Renal cortex interstitium (tissue), 11 donors: ENCODE measurements at regions not wholly inside any gene's neighbourhood (a gene's known extent, or its start where the extent isn't known, plus 50 kb on each side); places are given as distances from the start of the nearest gene placed in this dataset.
A peak's percentile ranks its signal among the peaks of the same experiment; 100 is the strongest.

Source experiments
- DNase-seq, 11 donors: peaks; one replicate each; pipeline ENCODE4 v3.0.0-alpha.2; 2013; ENCODE audit warnings: low read depth in 9 of 11, low spot score in 4 of 11; ENCODE audit errors: extremely low read depth in 1 of 11

DNA sequence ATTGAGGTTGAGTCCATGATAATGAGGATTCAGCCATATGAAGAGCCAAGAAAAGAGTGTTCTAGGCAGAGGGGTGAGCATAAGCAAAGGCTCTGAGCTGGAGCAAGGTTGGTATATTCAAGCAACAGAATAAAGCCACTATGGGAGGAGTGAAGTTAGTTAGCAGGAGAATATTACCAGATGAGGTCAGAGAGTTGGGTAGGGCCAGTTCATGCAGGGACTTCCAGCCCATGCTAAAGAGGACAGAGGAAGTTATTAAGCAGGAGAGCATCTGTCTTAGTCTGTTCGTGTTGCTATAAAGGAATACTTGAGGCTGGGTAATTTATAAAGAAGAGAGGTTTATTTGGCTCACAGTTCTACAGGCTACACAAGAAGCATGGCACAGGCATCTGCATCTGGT is 57.1 kb upstream of the ATG10 start:
- DNase-seq, result no peak

DNA sequence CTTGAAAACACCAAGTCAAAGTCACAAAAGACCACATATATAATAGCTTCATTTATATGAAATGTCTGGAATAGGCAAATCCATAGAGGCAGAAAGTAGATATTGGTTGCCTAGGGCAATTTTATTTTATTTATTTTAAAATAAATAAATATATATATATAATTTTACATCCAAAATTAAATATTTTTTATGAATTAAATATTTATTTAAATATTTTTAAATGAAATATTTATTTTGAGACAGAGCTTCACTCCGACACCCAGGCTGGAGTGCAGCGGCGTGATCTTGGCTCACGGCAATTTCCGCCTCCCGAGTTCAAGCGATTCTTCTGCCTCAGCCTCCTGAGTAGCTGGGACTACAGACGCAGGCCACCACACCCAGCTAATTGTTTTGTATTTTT is 58.9 kb upstream of the ATG10 start:
- DNase-seq, result no peak

DNA sequence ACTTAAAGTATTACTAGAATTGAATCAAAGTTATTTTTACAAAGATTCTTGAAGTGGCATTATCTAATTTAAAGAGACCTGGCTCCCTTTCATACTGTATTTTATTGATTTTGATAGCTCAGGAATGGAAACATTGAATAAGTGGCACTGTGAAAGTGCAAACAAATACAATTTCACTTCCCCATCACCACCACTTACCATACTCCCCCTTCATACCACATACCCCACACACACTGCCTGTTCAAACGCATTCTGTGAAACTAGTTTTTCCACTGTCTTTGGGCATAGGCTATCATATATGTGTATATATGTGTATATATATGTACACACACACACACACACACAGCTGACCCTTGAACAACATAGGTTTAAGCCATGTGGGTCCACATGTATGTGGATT is 62.1 kb upstream of the ATG10 start:
- DNase-seq, result no peak

DNA sequence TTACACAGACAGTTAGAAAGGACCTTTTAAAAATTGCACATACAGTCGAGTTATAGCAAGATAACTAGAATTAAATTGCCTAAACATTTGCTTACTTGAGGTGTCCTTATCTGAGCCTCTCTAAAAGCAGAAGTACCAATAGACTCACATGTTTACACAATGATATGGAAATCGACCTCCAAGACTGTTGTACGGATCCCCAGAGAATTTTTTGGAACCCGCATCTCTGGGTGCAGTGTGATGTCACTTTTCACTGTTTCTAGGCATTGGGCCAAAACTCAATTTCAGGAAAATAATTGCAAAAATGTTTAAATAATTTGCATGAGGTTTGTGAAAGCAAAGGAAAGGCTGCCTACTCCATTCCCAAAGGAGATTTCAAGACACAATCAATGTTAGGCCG is 63.1 kb upstream of the ATG10 start:
- DNase-seq, result no peak

DNA sequence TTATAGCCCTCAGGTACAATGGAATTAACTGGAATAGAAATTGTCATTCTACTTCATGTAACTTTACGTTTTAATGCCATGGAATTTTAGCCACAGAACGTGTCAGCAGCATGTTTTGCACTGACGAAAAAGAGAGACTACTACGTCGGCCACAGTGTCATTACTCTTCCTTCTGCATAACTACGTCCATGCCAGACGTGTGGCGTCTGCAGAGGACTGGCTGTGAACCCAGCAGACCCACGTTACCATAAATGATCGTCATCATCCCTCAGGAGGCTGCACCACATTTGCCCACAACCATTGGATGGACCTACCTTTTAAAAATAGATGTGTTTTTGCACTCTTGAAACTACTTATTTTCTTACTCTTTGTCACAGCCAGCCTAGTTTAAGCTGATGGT is 63.8 kb upstream of the ATG10 start:
- no peak for DNase-seq

DNA sequence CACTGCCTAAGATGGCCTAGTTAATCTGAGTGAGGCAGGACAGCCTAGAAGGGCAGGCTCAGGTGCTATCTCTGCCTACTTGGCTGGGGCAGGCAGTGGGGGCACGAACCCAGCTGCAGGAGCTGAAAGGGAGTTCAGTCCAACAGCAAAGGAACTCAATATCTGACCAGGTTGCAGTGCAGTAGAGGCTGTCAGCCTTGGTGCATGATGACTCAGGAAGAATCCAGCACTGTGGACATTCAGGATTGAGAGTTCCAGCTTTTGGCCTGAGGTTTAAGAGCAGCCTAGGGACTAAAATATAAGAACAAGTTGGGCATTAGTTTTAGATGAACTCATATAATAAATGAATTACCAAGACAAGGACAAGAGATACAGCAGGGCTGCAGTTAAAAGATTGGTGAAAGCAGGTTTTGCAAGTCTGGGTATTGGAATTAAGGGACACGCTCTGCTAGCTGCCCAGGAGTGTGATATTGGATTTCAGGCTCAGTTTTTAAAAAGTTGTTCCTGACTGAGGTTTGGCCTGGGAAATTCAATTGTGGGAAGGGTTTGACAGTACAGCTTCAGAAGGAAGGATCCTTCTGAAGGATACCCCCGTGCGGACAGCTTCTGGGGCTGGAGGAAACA is 64.7 kb upstream of the ATG10 start:
- peak in 1 of 11 donors; percentile 11 for DNase-seq

DNA sequence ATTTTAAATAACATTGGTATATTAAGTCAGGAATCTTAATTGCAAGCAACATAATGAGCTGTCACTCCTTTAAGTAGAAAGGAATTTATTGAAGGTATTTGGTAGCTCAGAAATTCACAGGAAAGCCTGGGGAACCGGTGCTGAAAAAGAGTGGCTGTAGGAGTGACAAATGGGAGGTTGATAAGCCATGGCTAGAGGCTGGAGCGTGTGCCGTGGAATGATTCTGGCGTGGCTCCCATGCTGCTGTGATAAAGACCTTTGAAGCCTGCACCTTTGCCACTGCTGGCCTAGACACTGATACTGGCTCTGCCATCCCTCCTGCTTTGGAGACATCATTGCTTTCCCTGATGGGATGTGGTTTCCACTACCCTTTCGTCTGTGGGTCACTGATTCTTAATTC is 65.7 kb upstream of the ATG10 start:
- no peak for DNase-seq

DNA sequence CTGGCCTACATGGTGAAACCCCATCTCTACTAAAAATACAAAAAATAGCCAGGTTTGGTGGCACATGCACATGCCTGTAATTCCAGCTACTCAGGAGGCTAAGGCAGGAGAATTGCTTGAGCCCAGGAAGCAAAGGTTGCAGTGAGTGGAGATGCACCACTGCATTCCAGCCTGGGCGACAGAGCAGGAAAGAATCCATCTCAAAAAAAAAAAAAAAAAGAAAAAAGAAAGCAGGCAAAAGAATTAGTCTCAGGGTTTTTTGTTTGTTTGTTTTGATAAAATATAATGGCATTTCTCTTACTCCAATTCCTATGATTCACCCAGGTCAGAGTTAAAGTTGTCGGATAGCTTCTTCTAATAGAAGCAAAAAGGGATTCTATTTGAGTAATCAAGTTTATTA is 67.0 kb upstream of the ATG10 start:
- no peak for DNase-seq

DNA sequence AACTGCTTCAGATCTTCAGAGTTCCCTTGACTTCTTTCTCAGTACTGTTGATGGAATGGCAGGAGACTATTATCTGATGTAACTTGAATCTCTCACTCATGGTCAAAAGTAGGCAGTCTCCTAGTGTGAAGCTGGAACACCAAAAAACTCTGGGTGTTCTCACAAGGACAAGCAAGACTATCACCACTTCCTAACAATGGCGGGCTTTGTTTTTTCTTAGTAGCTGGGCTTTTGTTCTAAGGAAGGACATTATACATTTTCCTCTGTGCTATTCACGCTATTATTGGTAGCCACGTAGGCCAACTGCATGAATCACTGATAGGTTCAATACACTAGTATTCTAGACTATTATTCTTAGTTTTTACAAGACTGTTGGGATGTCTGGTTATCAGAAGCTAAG is 67.7 kb upstream of the ATG10 start:
- no peak for DNase-seq

DNA sequence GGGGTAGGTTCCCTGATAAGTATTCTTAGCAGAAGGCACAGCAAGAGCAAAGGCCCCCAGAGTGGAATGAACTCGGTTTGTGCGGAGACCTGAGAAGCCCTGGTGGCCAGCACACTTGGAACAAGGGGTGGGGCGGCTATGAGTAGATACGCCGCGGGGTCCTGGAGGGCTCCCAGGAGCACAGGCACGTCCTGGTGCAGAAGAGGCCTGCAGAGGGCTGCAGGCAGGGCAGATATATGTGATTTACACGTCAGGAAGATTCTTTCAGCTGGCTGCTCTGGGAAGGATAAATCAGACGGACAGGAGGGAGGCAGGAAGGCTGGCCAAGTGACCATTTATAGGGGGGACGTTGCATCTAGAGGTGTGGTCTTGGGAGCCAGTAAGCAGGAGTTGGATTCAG is 70.2 kb upstream of the ATG10 start:
- DNase-seq, result no peak

DNA sequence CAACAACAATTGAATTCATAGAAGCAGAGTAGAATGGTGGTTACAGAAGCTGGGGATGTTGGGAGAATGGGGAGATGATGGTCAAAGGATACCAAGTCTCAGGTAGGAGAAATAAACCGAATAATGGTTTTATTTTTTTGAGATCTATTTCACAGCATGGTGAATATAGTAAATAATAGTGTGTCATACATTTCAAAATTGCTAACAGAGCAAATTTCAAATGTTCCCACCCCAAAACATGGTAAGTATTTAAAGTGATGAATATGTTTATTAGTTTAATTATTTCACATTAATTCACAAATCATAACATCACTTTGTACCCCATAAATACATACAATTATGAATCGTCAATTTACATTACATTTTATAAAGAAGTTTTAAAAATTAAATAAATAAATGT is 72.7 kb upstream of the ATG10 start:
- DNase-seq, result no peak

DNA sequence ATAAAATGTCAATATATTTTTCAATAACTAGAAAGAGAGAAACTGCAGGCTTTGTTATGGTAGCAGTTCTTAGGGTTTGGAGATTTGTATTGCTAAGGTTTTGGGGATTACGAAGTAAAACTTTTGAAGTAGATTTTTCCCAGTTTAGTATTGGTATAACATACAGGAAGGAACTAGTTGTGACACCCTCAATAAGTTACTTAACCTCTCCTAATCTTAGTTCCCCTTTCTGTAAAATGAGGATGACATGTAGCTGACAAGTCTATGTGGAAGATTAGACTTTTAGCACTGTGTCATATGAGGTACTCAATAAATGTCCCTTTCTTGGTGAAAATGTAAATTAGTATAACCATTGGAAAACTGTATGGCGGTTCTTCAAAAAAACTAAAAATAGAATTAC is 73.4 kb upstream of the ATG10 start:
- DNase-seq, result no peak

DNA sequence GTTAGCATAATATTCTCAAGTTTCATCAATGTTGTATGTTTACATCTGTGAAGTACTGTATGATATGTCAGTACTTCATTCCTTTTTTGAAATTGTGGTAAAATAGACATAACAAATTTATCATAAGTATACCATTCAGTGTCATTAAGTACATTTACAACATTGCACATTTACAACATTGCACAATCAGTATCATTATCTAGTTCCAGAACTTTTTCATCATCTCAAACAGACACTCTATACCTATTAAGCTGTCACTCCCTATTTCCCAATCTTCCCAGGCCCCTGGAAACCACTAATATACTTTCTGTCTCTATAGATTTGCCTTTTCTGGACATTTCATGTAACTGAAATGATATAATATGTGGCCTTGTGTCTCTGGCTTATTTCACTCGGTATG is 75.1 kb upstream of the ATG10 start:
- DNase-seq, result no peak

DNA sequence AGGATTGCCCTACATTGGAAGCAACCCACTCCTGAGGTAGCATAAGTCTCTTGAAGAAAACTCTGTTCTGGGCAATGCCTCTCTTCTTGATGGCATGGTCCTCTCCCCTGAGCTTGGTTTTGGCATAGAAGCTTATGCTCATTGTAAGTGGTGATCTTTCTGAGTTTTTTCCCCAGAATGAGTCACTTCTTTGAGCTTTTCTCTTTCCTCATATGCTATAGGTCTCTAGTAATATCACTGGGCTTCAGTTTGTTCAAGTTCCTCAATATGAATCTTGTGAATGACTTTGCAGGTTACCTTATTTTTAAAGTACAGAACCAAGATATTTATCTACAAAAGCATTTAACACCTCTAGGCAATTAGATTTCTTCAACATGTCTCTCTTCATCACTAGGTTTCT is 76.5 kb upstream of the ATG10 start:
- no peak for DNase-seq

DNA sequence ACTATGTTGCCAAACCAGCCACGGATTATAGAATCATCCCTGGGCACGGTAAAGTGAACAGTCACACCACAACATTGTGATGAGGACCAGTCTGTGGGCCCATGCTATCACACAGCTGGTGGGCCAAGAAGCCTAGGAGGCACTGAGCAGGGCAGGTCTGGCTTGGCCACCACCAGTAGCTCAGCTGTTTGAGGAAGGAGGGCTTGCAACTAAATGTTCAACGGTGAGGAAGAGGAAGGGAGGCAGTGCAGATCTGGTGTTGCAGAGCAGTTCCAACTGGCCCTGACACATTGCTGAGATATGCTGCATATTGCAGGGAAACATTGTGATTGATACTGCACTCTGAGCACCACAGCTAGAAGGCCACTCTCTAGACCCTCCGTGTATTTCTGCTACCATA is 77.9 kb upstream of the ATG10 start:
- no peak for DNase-seq

DNA sequence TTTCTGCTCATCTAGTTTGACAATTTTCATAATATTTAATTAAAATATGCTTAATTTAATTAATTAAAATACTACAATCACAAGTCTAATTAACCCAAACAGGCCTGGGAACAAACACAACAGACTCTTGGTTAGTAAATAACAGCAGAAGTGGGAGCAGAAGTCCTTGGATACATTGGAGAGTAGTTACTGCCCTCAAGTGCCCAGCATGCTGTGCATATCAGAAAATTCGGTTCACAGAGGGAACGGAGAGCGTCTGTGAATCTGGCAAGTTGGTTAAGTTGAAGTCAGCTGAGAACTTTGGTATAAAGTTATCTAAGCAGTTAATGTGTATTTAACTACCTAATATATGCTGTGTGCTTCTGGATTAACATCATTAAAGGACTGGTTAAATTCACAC is 87.0 kb upstream of the ATG10 start:
- no peak for DNase-seq

DNA sequence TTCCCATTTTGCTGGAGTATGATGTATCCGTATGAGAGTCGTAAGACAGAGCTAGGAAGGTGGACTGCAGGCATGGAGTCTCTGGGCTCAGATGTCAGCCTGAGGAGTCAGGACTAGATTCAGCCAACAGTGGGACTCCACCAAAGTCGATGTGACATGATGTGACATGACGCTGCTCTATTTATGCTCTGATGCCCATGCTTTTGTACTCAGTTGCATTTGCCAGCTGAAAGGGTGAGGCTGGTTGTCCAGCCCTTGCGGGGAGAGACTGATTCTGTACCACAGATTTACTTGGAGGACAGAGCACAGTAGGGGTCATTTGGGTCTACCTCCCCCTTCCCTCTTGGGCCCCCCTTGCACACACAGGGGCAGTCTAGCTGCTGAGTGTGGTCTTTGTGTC is 88.5 kb upstream of the ATG10 start:
- DNase-seq, result no peak

DNA sequence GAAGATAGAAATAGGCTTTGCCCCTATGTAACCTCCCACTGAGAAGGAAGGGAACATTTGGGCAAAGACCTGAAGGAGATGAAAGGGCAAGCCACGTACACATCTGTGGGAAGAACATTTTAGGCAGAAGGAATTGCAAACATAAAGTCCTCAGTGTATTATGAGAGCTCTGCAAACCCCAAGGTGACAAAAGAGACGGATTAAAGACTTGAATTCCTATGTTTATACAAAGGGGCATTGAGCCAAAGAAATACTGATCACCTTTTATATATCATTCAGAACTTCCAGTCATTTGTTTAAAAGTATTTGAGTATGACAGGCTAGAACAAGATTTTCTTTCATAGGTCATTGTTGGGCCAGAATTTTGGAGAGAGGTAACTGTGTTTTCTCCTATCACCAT is 90.2 kb upstream of the ATG10 start:
- DNase-seq, result no peak

DNA sequence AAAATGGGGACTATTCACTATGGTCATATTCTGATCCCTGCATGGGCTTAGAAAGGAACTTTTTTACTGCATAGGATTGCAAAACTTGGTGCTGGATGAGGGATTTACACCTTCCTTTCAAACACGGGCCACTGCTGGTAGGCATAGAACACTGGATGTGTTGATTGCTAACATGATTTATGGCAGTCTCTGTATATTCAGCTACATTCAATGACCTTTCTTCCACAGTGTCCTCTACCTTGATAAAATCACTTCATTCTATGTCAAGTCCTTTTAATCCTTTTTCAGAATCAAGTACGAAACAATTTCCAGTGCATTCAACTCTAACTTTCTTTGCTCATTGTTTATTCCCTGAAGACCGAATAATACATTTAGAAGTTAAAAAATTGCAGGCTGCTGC is 91.9 kb upstream of the ATG10 start:
- no peak for DNase-seq

DNA sequence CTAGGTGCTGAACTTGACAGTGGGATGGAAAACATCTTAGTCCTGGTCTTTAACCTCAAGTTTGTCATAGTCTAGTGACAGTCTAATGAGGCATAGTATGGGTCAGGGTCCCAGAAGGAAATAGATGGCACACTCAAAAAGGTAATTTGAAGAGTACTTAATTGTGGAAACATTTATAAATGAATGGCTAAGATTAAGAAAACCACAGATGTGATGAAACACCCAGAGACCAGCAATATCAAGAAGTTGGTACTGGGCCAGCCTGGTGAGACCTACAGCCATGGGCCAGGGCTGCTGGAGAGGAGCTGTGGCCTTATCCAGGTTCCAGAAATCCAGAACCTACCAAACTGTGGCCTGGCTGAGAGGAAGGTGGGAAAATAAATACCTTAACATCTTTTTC is 93.5 kb upstream of the ATG10 start:
- no peak for DNase-seq

DNA sequence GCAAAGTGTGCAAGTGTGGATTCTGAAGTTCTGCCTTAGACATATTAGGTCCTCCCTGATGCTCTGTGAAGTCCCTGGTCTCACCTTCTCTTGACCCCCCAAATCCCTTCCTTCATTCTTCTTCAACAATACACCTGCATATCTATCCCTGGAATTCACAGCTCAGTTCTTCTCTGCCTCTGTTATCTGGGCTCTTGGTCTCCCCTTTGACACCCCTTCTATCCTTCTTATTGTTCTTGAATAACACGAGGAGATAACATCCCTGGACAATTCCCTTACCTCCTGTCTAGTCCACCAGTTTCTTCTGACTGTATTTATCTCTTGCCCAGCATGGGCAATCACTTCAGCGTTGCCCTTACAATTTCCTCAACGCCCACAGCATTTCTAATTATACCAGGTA is 104.8 kb upstream of the ATG10 start:
- no peak for DNase-seq

DNA sequence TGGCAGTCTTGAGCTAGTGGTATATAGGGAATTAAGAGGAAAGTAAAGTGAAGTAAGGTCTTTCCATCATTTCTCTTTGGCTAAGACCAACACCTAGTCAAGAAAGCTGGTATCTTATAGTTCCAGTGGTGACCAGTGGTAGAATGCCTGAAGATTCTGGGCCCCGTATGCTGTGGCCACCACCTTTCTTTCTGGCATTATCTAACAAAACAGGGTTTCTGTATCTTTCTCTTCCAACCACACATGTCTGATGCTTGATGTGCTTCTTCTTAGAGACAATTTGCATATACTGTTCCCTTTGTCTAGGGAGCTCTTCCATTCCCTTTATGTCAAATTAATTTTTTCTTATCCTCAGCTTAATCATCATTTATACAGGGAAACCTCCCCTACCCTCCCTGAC is 109.9 kb upstream of the SSBP2 start:
- no peak for DNase-seq
